Thyroid gland (tissue), 4 donors: ENCODE measurements at regions not wholly inside any gene's neighbourhood (a gene's known extent, or its start where the extent isn't known, plus 50 kb on each side); places are given as distances from the start of the nearest gene placed in this dataset.

Experiments
- CTCF ChIP-seq, 6 experiments: fragments of 200-600 bp in 3 of 6; fragments of 450-650 bp in 3 of 6; sonication (generic) in 3 of 6; IDR thresholded peaks; one replicate each; pipeline ENCODE4 v1.5.1; 2016 to 2019; ENCODE audit warnings: antibody characterized with exemption in 6 of 6, mild to moderate bottlenecking in 2 of 6, inconsistent platforms in 1 of 6, moderate library complexity in 1 of 6
- POLR2A ChIP-seq, 2 donors: fragments of 450-650 bp; IDR thresholded peaks; one replicate each; pipeline ENCODE4 v1.6.1; 2017; ENCODE audit warnings: antibody characterized with exemption in 2 of 2, mild to moderate bottlenecking in 2 of 2, moderate library complexity in 1 of 2

DNA sequence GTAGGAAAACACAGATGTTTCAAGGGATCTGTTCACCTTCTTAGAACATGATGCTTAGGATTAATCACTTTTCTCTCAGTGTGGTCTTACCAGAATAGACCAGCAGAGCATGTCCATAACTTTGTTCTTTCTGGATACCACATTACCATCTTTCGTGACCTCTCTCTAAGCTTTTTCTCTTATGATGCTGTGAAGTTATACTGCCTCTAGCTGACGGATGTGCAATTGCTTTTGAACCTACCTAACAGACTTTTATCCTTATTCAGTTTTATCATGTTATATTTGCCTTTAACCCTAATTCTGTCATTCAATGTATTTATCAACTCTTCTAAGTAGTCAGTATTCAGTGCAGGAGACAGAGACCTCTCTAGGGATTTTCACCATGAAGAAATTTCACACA is 246.7 kb downstream of the DACT1 start:
- TF ChIP-seq CTCF (IDR thresholded peaks at IDR 0.05), result peak in 2 of 6 experiments; percentile 26 to 31
- no peak for TF ChIP-seq POLR2A (IDR thresholded peaks at IDR 0.05)
